DMS 273 (cell line): ENCODE measurements at regions not wholly inside any gene's neighbourhood (a gene's known extent, or its start where the extent isn't known, plus 50 kb on each side); places are given as distances from the start of the nearest gene placed in this dataset.
"Not testable (repeated sequence)": the region's sequence is repeated elsewhere in the genome, so short reads cannot be mapped to it uniquely, and the experiment has no call there.

Experiments
- DNase-seq: peaks from one replicate; lab custom pipeline; 2025; ENCODE audit not compliant: unreplicated experiment; lab: John Stamatoyannopoulos, UW

DNA sequence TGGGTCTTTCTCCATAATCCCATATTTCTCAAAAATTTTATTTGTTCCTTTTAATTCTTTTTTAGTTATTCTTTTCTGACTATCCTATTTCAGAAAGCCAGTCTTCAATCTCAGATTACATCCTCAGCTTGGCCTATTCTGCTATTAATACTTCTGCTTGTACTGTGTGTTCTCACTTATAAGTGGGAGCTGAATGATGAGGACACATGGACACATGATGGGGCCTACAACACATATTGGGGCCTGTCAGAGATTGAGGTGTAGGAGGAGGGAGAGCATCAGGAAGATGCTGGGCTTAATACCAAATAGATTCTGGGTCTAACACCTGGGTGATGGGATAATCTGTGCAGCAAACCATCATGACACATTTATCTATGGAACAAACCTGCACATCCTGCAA, 82.3 kb downstream of the MAGEE1 start:
- DNase-seq: no peak

DNA sequence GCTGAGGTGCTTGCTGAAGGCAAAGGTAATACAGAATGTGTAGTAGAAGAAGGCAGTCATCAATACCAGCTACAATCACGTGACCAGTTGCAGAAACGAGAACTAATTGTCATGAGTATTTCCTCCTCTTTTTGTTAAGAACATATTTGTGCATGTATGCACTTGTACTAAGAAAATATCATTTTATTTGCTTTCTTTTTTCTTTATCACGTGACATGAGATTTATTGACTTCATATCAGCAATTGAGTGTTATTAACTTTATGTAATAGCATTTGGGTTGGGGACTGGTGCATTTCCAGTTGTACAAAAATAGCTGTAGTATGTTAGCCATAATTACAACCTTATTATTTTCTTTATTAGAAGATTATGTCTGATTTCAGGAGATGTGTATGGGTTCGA, 90.0 kb downstream of the MAGEE1 start:
- DNase-seq: no peak

GRCh38 chrX:76520273-76521054, 93.0 kb downstream of the MAGEE1 start:
- no peak for DNase-seq

GRCh38 chrX:76535675-76536074, 108.2 kb downstream of the MAGEE1 start:
- DNase-seq: not testable (repeated sequence)

GRCh38 chrX:76538860-76539259, 111.3 kb downstream of the MAGEE1 start:
- DNase-seq: no peak

- not testable (repeated sequence) for DNase-seq
Observed at GRCh38 chrX:76543381-76543780, 115.9 kb downstream of the MAGEE1 start.

DNA sequence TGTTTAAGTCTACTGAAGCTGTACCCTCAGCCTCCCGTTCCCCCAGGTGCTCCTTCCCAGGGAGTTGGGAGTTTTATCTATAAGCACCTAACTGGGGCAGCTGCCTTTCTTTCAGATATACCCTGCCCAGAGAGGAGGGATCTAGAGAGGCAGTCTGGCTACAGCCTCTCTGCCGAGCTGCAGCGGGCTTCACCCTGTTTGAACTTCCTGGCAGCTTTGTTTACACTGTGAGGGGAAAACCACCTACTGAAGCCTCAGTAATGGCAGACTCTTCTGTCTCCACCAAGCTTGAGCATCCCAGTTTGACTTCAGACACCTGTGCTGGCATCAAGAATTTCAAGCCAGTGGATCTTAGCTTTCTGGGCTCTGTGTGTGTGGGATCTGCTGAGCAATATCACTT, 122.5 kb downstream of the MAGEE1 start:
- no peak for DNase-seq

DNA sequence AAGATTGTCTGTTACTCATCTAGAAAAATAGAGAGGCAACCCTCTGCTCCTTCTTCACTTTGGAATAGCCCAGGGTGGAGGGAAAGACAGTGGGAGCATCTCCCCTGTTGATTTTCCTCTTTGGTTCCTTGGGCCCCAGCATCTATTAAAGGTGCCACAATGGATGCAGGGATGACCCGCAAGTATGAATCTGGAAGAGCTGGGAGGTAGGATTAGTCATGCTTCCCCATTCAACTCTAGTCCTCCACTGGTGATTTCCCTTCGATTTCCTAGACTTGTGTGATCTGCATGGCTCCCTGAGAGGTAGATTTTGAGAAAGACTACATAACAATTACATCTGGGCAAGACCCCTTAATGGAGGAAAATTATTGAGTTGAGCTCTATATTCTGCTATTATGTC, 127.8 kb downstream of the MAGEE1 start:
- DNase-seq: no peak

DNA sequence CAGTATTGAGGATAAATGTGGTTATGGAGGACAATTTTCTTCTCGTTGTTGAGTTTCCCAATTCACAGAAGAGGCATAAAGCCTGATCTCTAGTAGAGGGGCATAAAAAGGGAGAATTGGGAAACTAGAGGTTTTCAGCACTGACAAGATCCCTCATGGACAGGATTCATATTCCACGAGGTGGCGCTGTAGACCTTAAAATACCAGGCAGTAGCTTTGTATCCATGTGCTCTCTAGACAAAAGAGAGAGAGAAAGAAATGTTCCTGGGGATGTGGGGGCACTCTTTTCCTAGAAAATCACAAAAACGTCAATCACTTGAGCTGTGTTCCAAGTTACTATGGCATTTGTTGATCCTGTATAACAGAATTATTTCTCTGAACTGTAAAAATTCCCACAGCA, 128.3 kb downstream of the MAGEE1 start:
- peak; percentile 82 for DNase-seq

DNA sequence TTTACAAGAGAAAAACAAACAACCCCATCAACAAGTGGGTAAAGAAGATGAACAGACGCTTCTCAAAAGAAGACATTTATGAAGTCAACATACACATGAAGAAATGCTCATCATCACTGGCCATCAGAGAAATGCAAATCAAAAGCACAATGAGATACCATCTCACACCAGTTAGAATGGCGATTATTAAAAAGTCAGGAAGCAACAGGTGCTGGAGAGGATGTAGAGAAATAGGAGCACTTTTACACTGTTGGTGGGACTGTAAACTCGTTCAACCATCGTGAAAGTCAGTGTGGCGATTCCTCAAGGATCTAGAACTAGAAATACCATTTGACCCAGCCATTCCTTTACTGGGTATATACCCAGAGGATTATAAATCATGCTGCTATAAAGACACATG, 137.3 kb downstream of the MAGEE1 start:
- DNase-seq: not testable (repeated sequence)

DNA sequence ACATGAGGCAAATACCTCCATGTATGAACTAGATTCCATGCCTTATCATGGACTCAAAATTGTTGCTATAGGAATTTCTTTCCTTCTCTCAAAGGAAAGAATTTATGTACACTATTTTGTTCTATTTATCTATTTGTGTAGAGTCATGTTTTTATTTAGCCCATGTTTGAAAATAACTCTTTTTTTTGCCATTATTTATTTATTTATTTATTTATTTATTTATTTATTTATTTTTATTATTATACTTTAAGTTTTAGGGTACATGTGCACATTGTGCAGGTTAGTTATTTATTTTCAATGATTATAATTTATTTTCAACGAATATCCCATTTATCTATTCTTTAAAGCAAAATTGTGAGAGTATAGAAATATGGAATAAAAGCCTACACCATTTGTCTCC, 177.9 kb downstream of the MAGEE1 start:
- DNase-seq: no peak

- DNase-seq: no peak
Observed at GRCh38 chrX:76617020-76617419, 189.5 kb downstream of the MAGEE1 start.

- no peak for DNase-seq
Observed at GRCh38 chrX:76643590-76643989, 216.1 kb downstream of the MAGEE1 start.

DNA sequence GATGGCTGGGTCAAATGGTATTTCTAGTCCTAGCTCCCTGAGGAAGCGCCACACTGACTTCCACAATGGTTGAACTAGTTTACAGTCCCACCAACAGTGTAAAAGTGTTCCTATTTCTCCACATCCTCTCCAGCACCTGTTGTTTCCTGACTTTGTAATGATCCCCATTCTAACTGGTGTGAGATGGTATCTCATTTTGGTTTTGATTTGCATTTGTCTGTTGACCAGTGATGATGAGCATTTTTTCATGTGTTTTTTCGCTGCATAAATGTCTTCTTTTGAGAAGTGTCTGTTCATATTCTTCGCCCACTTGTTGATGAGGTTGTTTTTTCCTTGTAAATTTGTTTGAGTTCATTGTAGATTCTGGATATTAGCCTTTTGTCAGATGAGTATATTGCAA, 223.9 kb downstream of the MAGEE1 start:
- not testable (repeated sequence) for DNase-seq

DNA sequence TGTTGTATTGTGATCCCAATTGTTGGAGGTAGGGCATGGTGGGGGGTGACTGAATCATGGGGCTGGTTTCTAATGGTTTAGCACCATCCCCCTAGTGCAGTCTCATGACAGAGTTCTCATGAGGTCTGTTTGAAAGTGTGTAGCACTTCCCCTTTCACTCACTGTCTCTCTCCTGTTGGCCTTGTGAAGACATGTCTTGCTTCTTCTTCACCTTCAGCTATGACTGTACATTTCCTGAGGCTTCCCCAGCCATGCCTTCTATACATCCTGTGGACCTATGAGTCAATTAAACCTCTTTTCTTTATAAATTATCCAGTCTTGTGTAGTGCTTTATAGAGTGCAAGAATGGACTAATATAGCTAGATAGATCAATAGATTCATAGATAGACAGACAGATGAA, 230.0 kb downstream of the MAGEE1 start:
- DNase-seq: no peak
